Neural cell (in vitro differentiated cells): ENCODE measurements at regions not wholly inside any gene's neighbourhood (a gene's known extent, or its start where the extent isn't known, plus 50 kb on each side); places are given as distances from the start of the nearest gene placed in this dataset.

Experiments
- H2AFZ ChIP-seq: fragments of 200-600, 300-800 bp; sonication (generic), shearing (Covaris generic); 2 replicates; pipeline ENCODE4 v1.6.0; 2014; ENCODE audit warnings: low read depth, mild to moderate bottlenecking, antibody characterized with exemption, low read length, moderate library complexity
- H3F3A ChIP-seq: fragments of 200-600 bp; shearing (Covaris generic); 2 replicates; pipeline ENCODE4 v1.6.1; 2016; ENCODE audit warnings: mild to moderate bottlenecking, moderate library complexity, mixed read lengths, antibody characterized with exemption, low read length; ENCODE audit not compliant: insufficient read depth, poor library complexity, severe bottlenecking
- H3K27ac ChIP-seq: fragments of 200-600, 300-800 bp; sonication (generic), shearing (Covaris generic); 2 replicates; pipeline ENCODE4 v1.5.1; 2014; ENCODE audit warnings: mild to moderate bottlenecking, low read length, moderate library complexity
- H3K27me3 ChIP-seq: fragments of 300-800, 200-600 bp; sonication (generic), shearing (Covaris generic); 2 replicates; pipeline ENCODE4 v1.6.0; 2014; ENCODE audit warnings: mild to moderate bottlenecking, low read depth, low read length, moderate library complexity; ENCODE audit not compliant: insufficient read depth
- H3K36me3 ChIP-seq: fragments of 300-800, 200-600 bp; sonication (generic), shearing (Covaris generic); 2 replicates; pipeline ENCODE4 v1.5.1; 2014; ENCODE audit warnings: mild to moderate bottlenecking, antibody characterized with exemption, low read length, moderate library complexity; ENCODE audit not compliant: insufficient read depth
- H3K4me2 ChIP-seq: fragments of 300-800, 200-600 bp; sonication (generic), shearing (Covaris generic); 2 replicates; pipeline ENCODE4 v1.6.0; 2014; ENCODE audit warnings: mild to moderate bottlenecking, low read length
- H3K4me3 ChIP-seq: fragments of 300-800, 200-600 bp; sonication (generic), shearing (Covaris generic); 2 replicates; pipeline ENCODE4 v1.5.1; 2014; ENCODE audit warnings: mild to moderate bottlenecking, low read length, moderate library complexity
- H3K79me2 ChIP-seq: fragments of 200-600 bp; shearing (Covaris generic); replicated peaks from 2 replicates; pipeline ENCODE4 v1.6.0; 2014; ENCODE audit warnings: mild to moderate bottlenecking, low read length, moderate library complexity; ENCODE audit not compliant: insufficient read depth
- H3K9ac ChIP-seq: fragments of 300-800, 200-600 bp; sonication (generic), shearing (Covaris generic); 2 replicates; pipeline ENCODE4 v1.6.1; 2016; ENCODE audit warnings: mild to moderate bottlenecking, low read length, mixed read lengths
- H3K9me2 ChIP-seq: fragments of 200-600 bp; shearing (Covaris generic); 2 replicates; pipeline ENCODE4 v1.6.1; 2016; ENCODE audit warnings: mild to moderate bottlenecking, low read length, mixed read lengths; ENCODE audit not compliant: insufficient read depth
- H3K9me3 ChIP-seq: fragments of 200-600, 300-800 bp; sonication (generic), shearing (Covaris generic); 2 replicates; pipeline ENCODE4 v1.6.1; 2016; ENCODE audit warnings: mild to moderate bottlenecking, mixed run types, low read length, moderate library complexity, mixed read lengths
- H4K20me1 ChIP-seq: fragments of 200-600 bp; shearing (Covaris generic); 2 replicates; pipeline ENCODE4 v1.6.1; 2016; ENCODE audit warnings: mild to moderate bottlenecking, mixed run types; ENCODE audit not compliant: insufficient read depth
- CTCF ChIP-seq: fragments of 450-650 bp; IDR thresholded peaks from 2 replicates; pipeline ENCODE4 v1.5.1; 2014; ENCODE audit warnings: antibody characterized with exemption, mild to moderate bottlenecking, moderate library complexity; ENCODE audit not compliant: poor library complexity, severe bottlenecking
- EP300 ChIP-seq: fragments of 450-650 bp; conservative IDR thresholded peaks from 2 replicates; pipeline ENCODE4 v1.6.1; 2014; ENCODE audit warnings: antibody characterized with exemption, mild to moderate bottlenecking, moderate library complexity; ENCODE audit not compliant: poor library complexity, severe bottlenecking
- EZH2 ChIP-seq: fragments of 200-600, 300-800 bp; shearing (Covaris generic), sonication (generic); IDR thresholded peaks from 2 replicates; pipeline ENCODE4 v1.6.1; 2014; ENCODE audit warnings: antibody characterized with exemption, low read length, borderline replicate concordance, mild to moderate bottlenecking; ENCODE audit not compliant: insufficient read depth, poor library complexity, severe bottlenecking
- MXI1 ChIP-seq: fragments of 450-650 bp; conservative IDR thresholded peaks from 2 replicates; pipeline ENCODE4 v1.6.1; 2014; ENCODE audit warnings: antibody characterized with exemption, mild to moderate bottlenecking; ENCODE audit not compliant: poor library complexity, severe bottlenecking
- POLR2AphosphoS5 ChIP-seq: IDR thresholded peaks from 2 replicates; pipeline ENCODE4 v1.6.1; 2012
- RAD21 ChIP-seq: fragments of 450-650 bp; conservative IDR thresholded peaks from 2 replicates; pipeline ENCODE4 v1.6.1; 2014; ENCODE audit warnings: antibody characterized with exemption, mild to moderate bottlenecking, moderate library complexity
- REST ChIP-seq: IDR thresholded peaks from 2 replicates; pipeline ENCODE4 v1.6.1; 2012; ENCODE audit warnings: borderline replicate concordance
- SMC3 ChIP-seq: fragments of 450-650 bp; conservative IDR thresholded peaks from 2 replicates; pipeline ENCODE4 v1.6.1; 2014; ENCODE audit warnings: antibody characterized with exemption, mild to moderate bottlenecking, moderate library complexity; ENCODE audit not compliant: poor library complexity
- TAF1 ChIP-seq: IDR thresholded peaks from 2 replicates; pipeline ENCODE4 v1.6.1; 2012; ENCODE audit warnings: low read depth

GRCh38 chr5:27524515-27524914, 486.1 kb upstream of the CDH9 start:
- Histone ChIP-seq H3K4me2 (no peak overlapping the region), H3K9me2 (no peaks in the 10 kb centered on the region), H3K4me3 (no peak overlapping the region), H3K79me2 (no peaks in the 10 kb centered on the region), H3K9ac (no peak overlapping the region), H3K36me3 (no peaks in the 10 kb centered on the region), H3K27ac (no peak overlapping the region), H4K20me1 (no peaks in the 10 kb centered on the region), H3F3A (no peaks in the 10 kb centered on the region), H2AFZ (no peak overlapping the region), H3K9me3 (no peaks in the 10 kb centered on the region), H3K27me3 (no peaks in the 10 kb centered on the region)
- TF ChIP-seq POLR2AphosphoS5 (no peak), CTCF (no peak), EP300 (no peak), EZH2 (no peak)

- Histone ChIP-seq H3K36me3 (no peaks in the 10 kb centered on the region), H3K27ac (no peak overlapping the region), H3K4me3 (no peak overlapping the region), H3F3A (no peaks in the 10 kb centered on the region), H3K27me3 (no peaks in the 10 kb centered on the region), H4K20me1 (no peaks in the 10 kb centered on the region), H3K9me3 (no peaks in the 10 kb centered on the region), H3K79me2 (no peaks in the 10 kb centered on the region), H3K4me2 (no peak overlapping the region), H3K9ac (no peak overlapping the region), H2AFZ (no peak overlapping the region), H3K9me2 (no peaks in the 10 kb centered on the region)
- TF ChIP-seq MXI1 (no peak), REST (no peak), EZH2 (no peak), TAF1 (no peak), RAD21 (no peak), CTCF (no peak), POLR2AphosphoS5 (no peak), EP300 (no peak), SMC3 (no peak)
These were observed 485.2 kb upstream of the CDH9 start for GRCh38 chr5:27523629-27524028.
